GM21825 (cell line): ENCODE measurements at regions not wholly inside any gene's neighbourhood (a gene's known extent, or its start where the extent isn't known, plus 50 kb on each side); places are given as distances from the start of the nearest gene placed in this dataset.

Experiments
- ATAC-seq: cut with Tn5 transposase; IDR thresholded peaks from one replicate; pipeline ENCODE4 v1.9.1; 2021; ENCODE audit warnings: mild to moderate bottlenecking, moderate library complexity; ENCODE audit not compliant: unreplicated experiment

DNA sequence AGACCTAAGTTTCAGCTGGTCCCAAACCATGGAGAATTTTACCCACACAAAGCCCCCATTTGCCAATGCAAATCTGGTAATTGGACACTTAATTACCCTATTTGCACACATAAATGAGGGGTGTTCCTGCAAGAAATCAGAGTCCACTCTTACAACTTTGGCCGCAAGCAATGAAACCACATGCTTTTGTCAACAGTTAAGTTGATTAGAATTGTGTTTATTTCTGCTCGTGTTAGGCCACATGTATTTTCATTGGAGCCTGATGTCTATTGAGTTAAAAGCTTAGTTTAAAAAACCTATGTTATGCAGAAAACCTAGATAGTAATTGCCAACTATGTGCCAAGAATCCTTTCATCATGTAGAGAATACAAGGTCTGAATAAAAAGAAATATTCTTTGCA, 153.8 kb upstream of the CMC1 start:
- no peak for ATAC-seq

DNA sequence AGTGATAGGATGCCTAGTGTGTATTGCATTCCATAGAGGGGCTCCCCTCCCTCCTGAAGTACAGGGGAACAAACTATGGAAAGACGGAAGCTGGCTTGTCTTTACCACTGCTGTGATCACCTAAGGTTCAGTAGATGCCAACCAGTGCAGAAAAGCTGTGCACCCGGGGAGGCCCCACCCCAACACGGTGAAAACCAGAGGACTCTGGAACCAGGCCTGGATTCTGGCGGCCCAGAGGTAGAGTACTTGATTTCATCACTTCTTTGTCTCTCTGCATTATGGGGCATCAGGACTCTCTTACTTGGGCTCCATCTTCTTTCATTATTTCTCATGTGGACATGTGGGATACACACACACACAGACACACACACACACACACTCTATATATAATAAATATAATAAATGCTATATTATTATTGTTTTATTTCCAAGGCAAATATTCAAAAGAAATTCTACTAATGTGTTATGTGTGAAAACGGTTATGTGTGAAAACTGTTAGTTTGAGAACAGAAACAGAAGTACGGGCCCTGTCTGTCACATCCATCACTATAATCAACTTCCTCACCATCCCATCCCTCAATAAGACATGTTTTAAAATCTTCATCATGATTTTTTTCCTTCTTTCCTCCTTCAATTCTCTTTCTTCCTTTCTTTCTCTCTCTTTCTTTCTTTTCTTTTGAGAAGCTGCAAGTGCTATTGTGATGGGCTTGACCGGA, 152.4 kb upstream of the CMC1 start:
- ATAC-seq = no peak

DNA sequence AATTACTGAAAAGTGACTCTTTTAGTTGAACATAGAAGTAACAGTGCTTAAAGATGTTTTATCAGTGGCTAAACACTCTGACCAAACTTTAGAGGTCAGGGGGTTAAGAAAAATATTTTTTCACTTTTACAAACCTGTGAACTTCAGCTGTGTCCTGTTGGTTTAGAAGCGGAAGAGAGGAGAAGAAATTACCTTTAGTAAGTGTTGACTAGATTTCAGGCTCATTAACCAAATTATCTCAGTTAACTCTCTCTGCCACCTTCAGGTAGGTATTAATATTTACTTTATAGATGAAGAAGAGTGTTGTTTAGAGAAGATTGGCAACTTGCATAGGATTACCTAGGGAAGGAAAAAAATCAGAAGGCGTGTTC, 151.9 kb upstream of the CMC1 start:
- ATAC-seq = no peak

DNA sequence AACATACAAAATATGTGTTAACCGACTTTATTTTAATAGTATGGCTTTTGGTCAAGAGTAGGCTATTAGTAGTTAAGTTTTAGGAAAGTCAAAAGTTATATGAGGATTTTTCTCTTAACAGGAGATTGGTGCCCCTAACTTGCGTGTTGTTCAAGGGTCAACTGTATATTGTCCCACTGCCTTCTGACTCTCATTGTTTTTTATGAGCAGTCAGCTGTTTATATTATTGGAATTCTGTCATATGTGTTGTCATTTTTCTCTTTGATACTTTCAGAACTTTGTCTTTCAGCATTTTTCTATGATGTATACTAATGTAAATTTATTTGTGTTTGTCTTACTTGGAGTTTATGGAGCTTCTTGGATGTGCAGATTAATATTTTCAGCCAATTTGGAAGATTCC, 142.1 kb upstream of the CMC1 start:
- ATAC-seq = no peak

DNA sequence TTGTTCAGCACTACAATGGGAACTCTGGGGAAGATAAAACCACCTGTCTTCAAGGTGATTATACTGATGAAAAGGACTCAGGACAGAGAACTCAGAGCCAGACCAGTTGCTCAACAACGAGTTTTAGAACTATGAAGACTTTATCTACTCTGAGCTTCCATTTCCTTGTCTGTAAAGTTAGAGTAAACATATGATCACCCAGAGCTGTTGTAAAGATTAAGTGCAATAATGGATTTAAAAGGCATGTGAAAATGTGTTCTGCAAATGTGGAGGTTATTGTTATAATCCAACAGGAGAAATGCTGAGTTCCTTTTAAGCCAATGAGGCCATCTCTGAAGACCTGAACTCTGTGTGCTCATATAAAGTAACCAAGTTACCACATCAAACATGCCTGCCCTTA, 139.7 kb upstream of the CMC1 start:
- ATAC-seq = no peak

DNA sequence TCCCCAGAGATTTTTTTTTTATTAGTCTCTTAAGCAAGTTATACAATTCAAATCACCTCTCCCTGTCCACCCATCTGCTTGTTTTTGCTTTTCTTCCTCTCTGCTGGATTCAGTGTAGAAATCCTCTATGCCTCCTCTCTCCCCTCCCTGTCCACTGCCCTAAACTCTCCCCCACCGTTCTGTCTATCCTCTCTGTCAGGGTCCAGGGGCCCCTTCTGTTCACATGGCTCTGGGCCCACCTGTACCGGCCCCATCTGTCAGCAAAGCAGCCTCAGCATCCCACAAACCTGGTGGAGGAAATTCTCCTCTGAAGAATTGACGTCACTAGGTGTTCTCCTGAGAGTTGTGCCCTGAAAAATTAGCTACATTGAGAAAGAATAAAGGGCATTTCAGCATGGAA, 137.6 kb upstream of the CMC1 start:
- no peak for ATAC-seq

DNA sequence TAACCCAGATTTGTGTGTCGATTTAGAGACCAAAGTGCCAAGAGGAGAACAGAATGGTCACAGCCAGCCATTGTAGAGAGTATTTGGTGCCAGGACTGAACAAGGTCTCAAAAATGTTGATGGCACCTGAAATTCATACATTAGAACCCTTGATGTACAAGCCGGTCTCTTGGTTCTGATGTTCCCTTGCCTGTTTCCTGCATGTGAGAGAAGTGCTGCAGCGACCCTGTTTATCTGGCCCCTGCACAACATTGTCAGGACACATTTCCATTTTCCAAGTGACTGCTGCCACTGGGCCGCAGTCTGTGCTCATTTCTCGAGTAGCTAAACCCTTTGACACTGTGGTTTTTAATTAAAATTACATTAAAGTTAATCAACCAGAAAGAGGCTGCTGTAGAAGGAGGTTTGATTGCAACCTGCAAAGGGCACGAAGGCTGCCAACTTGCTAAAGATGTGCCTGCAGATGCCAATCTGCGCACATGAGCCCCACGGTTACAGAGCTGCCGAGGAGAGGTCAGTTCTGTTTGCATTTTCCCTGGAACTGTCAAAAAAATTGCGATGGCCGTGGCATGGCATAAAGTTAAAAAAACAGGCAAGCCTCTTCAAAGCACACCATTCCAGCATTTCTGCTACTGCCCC, 136.4 kb upstream of the CMC1 start:
- no peak for ATAC-seq

DNA sequence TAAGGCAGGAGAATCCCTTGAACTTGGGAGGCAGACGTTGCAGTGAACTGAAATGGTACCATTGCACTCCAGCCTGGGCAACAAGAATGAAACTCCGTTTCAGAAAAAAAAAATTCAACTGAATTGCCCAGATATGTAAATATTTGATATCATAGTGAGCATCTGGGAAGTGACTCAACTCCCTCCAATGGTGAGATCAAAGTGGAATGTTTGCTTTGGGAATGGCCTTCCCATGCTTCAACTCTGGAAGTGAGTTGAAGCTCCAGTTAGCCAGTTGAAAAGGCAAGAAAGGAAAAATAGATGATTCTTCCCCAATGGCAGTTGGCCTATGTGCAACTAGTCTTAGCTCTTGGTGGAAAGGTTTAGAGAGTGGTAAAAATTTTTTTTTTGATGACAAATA, 131.6 kb upstream of the CMC1 start:
- no peak for ATAC-seq

DNA sequence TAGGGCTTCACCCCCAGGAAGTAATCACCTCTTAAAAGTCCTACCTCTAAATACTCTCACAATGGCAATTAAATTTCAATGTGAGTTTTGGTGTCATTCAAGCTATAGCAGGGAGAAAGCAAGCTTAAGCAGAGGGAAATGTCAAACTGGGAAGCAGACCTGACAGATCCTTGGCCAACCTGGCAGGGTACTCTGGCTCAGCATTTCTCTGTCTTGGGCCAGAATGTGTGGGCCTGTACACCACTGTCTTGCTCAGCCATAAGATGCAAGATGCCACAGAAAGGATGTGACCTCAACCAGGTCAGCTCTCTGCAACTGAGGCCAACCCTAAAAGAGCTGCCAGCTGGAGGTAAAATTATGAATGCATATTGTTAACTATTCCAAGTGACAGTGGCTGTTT, 130.6 kb upstream of the CMC1 start:
- ATAC-seq = no peak

DNA sequence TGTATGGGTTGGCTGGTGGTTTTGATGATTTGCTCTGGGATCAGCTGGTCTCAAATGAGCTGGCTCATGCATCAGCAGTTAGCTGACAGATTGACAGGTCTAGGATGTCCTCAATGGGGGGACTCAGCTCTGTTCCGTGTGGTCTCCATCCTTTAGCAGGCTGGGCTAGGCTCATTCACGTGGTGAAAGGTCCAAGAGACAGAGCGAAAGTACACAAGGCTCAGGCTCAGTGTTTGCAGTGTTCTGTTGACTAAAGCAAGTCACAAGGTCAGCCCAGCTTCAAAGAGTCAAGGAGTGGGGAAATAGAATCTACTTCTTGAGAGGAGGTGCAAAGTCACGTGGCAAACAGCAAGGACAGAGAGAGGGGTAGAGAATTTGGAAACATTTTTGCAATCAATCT, 126.5 kb upstream of the CMC1 start:
- ATAC-seq = no peak

DNA sequence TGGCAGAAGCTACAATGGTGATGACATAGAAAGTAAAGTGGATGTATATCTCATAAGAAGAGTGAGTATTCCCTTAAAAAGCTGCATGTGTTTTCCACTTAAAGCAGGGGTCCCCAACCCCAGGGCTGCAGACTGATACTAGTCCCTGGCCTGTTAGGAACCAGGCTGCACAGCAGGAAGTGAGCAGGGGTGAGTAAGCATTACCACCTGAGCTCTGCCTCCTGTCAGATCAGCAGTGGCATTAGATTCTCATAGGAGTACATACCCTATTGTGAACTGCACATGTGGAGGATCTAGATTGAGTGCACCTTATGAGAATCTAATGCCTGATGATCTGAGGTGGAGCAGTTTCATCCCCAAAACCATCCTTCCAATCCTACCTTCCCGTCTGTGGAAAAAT, 126.1 kb upstream of the CMC1 start:
- no peak for ATAC-seq

DNA sequence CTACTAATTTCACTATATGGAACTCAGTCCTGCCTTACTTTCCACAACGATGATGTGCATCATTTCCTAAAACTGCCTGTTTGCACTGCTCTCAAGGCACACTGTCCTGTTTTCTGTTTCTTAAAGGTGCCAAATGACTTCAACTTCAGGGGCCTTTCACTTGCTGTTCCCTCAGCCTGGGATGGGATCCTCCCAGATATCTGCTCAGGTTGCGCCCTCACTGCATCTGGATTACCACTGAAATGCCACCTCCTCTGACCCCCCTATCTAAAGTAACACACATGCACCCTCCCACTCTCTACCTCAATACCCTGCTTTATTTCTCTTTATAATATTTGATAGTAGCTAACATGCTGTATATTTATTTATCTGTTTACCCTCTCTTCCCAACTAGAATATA, 123.8 kb upstream of the CMC1 start:
- ATAC-seq = no peak

DNA sequence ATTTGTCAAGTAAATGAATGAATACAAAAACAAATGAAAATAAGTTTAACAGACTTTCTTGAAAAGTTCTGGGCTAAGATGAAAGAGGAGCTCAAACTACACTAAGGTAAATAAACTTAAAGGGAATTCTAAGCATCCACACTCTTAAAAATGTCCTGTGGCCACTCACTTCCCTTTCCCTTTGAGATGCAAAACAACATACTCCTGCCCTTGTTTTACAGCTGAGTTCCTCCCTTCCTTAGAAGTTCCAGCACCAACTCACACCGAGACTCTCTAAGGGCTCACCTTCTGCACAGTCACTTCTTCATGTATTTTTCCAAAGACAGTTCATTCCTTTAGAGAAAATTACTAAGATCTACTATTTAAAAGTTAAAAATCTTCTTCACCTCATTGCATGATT, 123.3 kb upstream of the CMC1 start:
- ATAC-seq = no peak

DNA sequence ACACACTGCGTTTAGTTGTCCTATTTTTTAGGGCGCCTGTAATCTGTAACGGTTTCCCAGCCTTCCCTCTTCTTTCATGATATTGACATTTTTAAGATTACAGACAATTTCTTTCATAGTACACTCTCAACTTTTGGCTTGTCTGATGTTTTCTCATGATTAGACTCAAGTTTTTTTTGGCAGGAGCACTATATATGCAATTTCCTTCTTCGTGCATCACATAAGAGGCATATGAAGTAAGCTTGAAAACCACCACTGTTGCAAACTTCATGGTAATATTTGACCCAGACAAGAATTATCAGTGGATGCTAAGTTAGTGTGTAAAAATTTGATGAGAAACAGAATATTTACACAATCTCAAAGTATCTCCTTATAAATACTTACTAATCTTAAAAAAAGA, 119.2 kb upstream of the CMC1 start:
- ATAC-seq = no peak

DNA sequence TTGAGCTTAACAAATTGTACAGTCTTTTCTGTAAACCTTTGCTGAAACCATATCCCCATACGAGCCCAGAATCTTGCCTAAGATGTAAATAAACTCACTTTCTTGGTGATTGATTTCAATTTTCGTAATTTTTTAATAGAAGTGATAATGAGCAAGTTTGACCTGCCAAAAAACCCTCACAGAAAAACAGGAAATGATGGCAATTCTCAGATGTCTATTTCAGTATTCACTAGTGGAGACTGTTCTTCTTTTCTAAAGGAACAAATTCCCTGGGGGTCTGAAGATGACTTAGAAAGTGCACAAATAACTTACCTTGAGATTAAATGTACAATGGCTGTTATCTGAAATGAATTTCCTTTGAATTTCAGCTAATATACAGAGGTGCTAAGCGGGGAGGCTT, 116.5 kb upstream of the CMC1 start:
- ATAC-seq = peak; percentile 52

DNA sequence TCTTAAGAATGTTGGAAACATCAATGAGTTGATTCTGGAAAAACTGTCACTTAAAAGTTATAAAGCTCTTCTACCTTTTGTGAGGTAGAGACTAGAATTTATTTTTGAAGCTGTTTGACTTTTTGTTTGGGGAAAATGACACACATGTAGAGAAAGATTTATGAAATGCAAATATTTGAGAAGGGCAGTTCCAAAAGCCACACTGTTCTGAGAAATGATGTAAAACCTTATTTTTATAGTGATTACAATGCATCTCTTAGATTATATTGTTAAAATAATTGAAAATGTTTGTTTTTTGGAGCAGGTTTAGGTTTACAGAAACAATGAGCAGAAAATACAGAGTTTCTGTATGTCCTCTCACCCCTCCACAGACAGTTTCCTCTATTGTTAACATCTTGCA, 116.1 kb upstream of the CMC1 start:
- no peak for ATAC-seq

DNA sequence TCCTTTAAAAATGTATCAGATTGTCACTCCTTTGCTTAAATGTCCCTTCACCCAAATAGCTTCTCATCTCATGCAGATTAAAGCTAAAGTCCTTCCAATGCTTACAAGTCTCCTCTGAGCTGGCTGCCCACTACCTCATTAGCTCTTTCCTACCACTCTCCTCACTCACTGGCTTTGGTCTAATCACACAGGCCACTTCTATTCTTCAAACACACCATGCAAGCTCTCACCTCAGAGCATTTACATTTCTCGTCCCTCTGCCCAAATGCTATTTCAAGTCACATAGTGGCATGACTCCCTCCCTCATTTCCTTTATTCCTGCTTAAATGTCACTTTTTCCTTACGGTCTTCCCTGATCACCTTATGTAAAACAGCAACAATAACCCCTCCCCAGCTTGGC, 110.6 kb upstream of the CMC1 start:
- no peak for ATAC-seq

DNA sequence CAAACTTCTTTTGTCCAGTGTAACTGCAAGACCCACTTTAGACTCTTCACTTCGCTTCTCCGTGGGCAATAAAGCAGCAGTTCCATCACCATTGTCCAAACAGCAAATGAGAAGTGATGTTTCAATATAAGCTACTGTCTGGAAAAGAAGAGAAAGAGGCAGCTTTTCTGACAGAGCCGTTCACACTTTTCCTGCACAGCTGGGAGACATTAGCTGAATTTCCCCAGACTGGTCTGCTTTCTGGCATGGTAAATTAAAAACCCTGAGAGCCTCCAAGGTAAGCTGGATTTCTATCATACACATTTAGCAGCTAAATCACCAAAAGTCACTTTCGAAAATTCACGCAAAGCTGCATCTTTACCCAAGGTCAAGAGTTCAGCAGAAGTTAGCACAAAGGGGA, 108.5 kb upstream of the CMC1 start:
- ATAC-seq = no peak

DNA sequence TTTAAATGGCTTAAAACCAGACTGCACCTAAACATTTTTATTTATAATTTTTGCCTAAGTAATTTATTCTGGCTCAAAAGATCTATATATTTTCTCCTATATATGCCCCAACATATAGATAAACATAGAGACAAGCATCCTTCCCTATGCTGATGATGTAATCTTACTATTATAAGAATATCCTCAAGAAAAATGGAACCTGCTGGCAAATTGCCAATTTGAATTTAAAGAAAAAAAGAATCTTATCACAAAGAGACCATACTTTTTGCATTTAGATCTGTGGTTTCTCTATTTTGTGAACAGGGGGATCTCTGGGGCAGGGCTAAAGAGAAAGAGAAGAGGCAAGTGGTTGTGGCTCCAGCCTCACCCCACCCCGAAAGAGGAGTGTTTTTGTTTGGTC, 107.2 kb upstream of the CMC1 start:
- no peak for ATAC-seq

DNA sequence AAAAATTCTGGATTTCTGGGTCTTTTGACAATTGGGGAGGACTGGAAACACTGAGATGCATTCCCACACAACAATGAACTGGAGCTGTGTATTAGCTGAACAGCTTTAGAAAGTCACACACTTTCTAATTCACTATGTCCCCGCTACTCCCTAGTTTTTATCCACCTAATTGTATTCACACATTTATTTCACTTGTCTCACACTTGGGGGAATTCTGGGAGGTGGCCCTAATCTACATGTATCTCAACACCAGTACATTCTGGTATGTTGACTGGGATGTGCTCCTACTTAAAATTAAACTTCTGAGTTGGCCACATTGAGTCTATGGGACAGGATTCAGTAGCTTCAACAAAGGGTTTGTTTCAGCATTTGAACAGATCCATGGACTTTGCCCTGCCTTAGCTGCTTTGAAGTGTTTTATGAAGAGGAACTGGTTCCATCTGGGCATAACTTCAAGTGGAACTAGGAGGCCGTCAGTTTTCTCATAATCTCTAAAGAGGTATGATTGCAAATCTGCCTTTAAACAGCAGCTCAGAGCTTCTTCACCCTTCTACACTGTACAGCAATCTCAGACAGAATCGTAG, 106.5 kb upstream of the CMC1 start:
- ATAC-seq = no peak

DNA sequence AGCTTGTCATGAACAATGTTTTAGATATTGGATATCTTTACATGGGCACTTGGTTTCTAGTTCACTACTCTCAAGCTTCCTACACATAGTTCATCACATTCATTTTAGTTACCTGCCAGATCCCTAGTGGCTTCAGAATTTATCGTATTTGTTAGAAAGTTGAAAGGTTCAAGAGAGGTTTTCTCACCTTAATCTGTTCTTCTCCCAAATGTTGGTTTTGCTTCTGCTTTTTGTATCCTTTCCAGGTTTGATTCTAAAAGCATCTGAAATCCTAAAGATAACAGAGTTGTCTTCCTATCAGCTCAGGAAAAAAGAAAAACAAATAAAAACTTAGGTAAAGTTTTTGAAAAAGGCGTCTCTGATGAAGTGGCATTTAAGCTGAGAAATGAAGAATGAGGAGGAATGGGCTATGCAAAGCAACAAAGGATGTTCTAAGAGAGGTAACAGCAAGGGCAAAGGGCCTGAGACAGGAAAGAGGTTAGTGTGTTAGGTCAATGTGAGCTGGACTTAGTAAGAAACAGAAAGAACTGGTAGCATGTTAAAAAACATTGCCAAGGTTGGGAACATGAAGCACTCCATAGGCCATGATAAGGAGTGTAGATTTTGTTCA, 104.7 kb upstream of the CMC1 start:
- ATAC-seq = no peak

DNA sequence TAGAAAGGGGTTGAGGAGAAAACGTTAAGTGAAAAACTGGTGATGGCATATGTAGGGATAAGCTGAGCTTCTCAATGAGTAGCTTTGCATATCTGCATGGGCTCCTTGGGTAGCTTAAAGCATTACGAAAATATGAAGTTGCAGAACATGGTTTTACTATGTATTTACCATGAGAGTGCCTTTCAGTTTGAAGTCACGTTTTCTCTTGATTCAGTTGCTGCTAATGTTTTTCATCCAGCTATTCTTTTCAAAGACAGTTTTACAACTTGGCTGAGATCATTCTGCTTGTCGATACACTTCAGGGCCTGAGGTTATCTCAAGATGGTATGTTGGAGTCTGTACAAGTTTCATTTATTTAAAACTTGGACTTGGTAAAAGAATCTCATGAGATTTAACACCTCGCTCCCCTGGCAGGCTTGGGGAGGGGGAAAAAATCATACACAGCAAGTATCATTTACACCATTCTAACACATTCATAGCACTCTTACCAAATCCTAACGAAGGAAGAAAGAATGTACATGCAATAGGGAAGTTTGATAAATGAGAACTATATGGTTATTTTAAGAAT, 103.3 kb upstream of the CMC1 start:
- no peak for ATAC-seq
